DND-41 (cell line): ENCODE measurements at regions not wholly inside any gene's neighbourhood (a gene's known extent, or its start where the extent isn't known, plus 50 kb on each side); places are given as distances from the start of the nearest gene placed in this dataset.

Source experiments
- EZH2 ChIP-seq: IDR thresholded peaks from 3 replicates; pipeline ENCODE4 v1.6.1; 2012; ENCODE audit warnings: borderline replicate concordance, low read depth, mild to moderate bottlenecking, moderate library complexity, low read length, inconsistent platforms; ENCODE audit not compliant: severe bottlenecking
- TF ChIP-seq, protein P1 (sequence below): IDR thresholded peaks from 2 replicates; pipeline ENCODE4 v1.5.1; 2012; ENCODE audit warnings: borderline replicate concordance, low read length, moderate library complexity, mild to moderate bottlenecking; ENCODE audit not compliant: poor library complexity, severe bottlenecking; ENCODE audit errors: extremely low read depth

- TF ChIP-seq, protein P1, sequence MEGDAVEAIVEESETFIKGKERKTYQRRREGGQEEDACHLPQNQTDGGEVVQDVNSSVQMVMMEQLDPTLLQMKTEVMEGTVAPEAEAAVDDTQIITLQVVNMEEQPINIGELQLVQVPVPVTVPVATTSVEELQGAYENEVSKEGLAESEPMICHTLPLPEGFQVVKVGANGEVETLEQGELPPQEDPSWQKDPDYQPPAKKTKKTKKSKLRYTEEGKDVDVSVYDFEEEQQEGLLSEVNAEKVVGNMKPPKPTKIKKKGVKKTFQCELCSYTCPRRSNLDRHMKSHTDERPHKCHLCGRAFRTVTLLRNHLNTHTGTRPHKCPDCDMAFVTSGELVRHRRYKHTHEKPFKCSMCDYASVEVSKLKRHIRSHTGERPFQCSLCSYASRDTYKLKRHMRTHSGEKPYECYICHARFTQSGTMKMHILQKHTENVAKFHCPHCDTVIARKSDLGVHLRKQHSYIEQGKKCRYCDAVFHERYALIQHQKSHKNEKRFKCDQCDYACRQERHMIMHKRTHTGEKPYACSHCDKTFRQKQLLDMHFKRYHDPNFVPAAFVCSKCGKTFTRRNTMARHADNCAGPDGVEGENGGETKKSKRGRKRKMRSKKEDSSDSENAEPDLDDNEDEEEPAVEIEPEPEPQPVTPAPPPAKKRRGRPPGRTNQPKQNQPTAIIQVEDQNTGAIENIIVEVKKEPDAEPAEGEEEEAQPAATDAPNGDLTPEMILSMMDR, result peak; percentile 10
- no peak for TF ChIP-seq EZH2
Measured at GRCh38 chr19:24029941-24030636, 56.9 kb upstream of the ZNF254 start.
